ENCODE measurements at regions not wholly inside any gene's neighbourhood (a gene's known extent, or its start where the extent isn't known, plus 50 kb on each side); places are given as distances from the start of the nearest gene placed in this dataset.

- no peaks in the 10 kb centered on the region for H3K9me3 ChIP-seq
- H3K4me1 ChIP-seq, result no peaks in the 10 kb centered on the region
- DNase-seq, result no peak
- no peak overlapping the region for H3K27ac ChIP-seq
- H3K36me3 ChIP-seq, result no peaks in the 10 kb centered on the region
- no peak for TF ChIP-seq CTCF (IDR thresholded peaks at IDR 0.05)
- no peaks in the 10 kb centered on the region for H3K27me3 ChIP-seq
- H3K4me3 ChIP-seq, result no peak overlapping the region
These were observed 122.8 kb downstream of the RASSF9 start for GRCh38 chr12:85713373-85713772.

DNA sequence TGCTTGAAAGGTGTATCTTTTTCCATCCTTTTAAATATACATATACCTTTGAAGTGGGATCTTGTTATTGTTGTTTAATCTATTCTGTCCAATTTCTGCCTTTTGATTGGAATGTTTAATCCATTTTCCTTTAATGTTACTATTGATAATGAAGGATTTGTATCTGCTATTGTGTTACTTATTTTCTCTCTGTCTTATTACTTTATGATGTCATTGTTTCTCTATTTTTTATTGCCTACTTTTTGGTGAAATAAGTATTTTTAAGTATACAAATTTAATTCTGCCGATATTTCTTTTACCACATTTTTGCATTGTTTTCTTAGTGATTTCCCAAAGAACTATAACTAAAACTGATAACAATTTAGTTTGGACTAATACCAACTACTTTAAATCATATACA is 121.8 kb downstream of the RASSF9 start:
- Histone ChIP-seq H3K4me1 (no peaks in the 10 kb centered on the region), H3K27me3 (no peaks in the 10 kb centered on the region), H3K27ac (no peak overlapping the region), H3K36me3 (no peaks in the 10 kb centered on the region), H3K4me3 (no peak overlapping the region), H3K9me3 (no peaks in the 10 kb centered on the region)
- no peak for DNase-seq
- TF ChIP-seq CTCF (IDR thresholded peaks at IDR 0.05) (no peak), POLR2A (IDR thresholded peaks at IDR 0.05) (no peak)

DNA sequence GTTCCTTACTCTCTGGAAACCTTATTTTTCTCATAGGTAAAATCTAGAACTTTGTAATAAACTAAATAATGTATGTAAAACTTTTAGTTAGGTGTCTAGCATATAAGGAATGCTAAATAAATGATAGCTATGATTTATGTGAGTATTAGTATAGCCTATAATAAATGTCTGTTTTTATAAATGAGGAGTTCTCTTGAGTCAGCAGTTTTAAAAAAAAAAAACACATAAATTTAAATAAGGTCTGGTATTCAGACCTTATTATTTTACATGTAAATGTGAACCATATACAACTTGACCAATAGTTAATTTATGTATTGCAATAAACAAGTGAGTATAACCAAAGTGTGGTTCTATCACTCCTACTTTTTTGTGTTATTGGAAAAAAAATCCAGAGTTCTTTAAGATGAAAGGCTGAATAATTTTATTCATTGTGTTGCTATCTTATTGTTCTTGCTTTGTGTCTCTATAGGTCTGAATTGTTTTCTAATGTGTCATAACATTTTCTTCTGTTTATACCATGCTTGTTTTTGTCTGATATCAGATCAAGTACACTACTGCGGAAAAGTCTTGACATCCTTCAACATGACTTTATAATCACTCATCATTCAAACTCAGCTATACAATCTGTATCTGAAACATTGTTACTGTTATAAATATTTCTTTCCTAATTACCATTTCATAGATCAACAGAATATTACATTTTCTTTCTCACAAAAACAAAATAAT is 115.7 kb downstream of the RASSF9 start:
- no peaks in the 10 kb centered on the region for H3K4me1 ChIP-seq
- no peaks in the 10 kb centered on the region for H3K27me3 ChIP-seq
- H3K9me3 ChIP-seq, result no peaks in the 10 kb centered on the region
- H3K4me3 ChIP-seq, result no peak overlapping the region
- no peaks in the 10 kb centered on the region for H3K36me3 ChIP-seq
- no peak for DNase-seq
- no peak overlapping the region for H3K27ac ChIP-seq
- TF ChIP-seq CTCF (IDR thresholded peaks at IDR 0.05) (no peak), POLR2A (IDR thresholded peaks at IDR 0.05) (no peak)

GRCh38 chr12:85725991-85726390 is 110.2 kb downstream of the RASSF9 start:
- Histone ChIP-seq H3K36me3 (no peaks in the 10 kb centered on the region), H3K9me3 (no peaks in the 10 kb centered on the region), H3K27ac (no peak overlapping the region), H3K27me3 (no peaks in the 10 kb centered on the region), H3K4me1 (no peaks in the 10 kb centered on the region), H3K4me3 (no peak overlapping the region)
- TF ChIP-seq CTCF (IDR thresholded peaks at IDR 0.05), result no peak
- TF ChIP-seq POLR2A (IDR thresholded peaks at IDR 0.05), result no peak
- no peak for DNase-seq

DNA sequence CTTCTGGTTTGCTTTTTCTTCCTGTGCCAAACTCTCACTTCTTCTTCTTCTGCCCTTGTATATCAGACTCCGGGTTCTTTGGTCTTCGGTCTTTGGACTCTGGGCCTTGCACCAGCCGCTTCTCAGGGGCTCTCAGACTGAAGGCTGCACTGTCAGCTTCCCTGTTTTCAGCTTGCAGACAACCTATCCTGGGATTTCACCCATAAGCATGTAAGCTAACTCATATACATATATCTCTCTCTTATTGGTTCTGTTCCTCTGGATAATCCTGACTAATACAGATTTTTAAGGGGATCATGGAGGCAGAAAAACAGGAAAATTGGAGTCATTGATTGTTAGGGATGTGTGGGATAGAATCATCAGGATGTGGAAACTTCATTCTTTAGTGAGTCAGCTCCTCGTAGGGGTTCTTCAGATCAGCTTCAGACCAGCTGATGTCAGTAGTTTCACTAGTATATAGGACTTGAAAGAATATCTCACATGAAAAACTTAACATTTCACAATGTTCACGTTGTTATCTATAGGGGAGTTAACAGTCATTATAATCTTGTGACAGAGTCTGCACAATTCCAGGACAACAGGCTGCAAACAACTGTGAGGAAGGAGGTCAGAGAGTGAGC is 102.9 kb downstream of the RASSF9 start:
- Histone ChIP-seq H3K36me3 (no peaks in the 10 kb centered on the region), H3K9me3 (no peaks in the 10 kb centered on the region), H3K4me1 (no peaks in the 10 kb centered on the region), H3K27me3 (no peaks in the 10 kb centered on the region), H3K4me3 (no peak overlapping the region), H3K27ac (no peak overlapping the region)
- no peak for DNase-seq
- TF ChIP-seq CTCF (IDR thresholded peaks at IDR 0.05), result no peak
- no peak for TF ChIP-seq POLR2A (IDR thresholded peaks at IDR 0.05)

Data from Peyer's patch (tissue), 4 donors.